K562 (cell line): ENCODE measurements at regions not wholly inside any gene's neighbourhood (a gene's known extent, or its start where the extent isn't known, plus 50 kb on each side); places are given as distances from the start of the nearest gene placed in this dataset.

Experiments
- ATAC-seq: fragments of 200-7000 bp; cut with Tn5 transposase; 3 replicates; pipeline ENCODE4 v1.9.1; 2020; ENCODE audit warnings: moderate library complexity
- BruUV-seq: library from RNA; stranded (reverse); fragments of 400-500 nt; replicated peaks from 2 replicates; lab custom pipeline; 2021; lab: Mats Ljungman, UMichigan
- CTCF ChIA-PET: fragments of 300-600 bp; formaldehyde crosslinking; extraction: SDS; loops from one replicate; lab custom pipeline; 2021; ENCODE audit warnings: low intra/inter-chr PET ratio; lab: Yijun Ruan, JAX
- POLR2A ChIA-PET: fragments of 300-600, 350-650 bp; sonication (Branson Sonifier 250); formaldehyde crosslinking; extraction: SDS; loops from one replicate; lab custom pipeline; 2021; ENCODE audit warnings: antibody characterized with exemption, inconsistent platforms; lab: Yijun Ruan, JAX
- DNase-seq, 4 experiments: peaks; one replicate each; pipeline versions ENCODE4 v3.0.0 to v3.0.0-alpha.2; 2011 to 2018; ENCODE audit warnings: low spot score in 3 of 4, mixed read lengths in 3 of 4; ENCODE audit errors: extremely low read depth in 1 of 4
- FAIRE-seq: peaks from 2 replicates; lab custom pipeline; 2011; peaks lifted over from hg19 to GRCh38; lab: Jason Lieb, UNC
- H2AFZ ChIP-seq: 2 replicates; pipeline ENCODE4 v1.6.0; 2011; ENCODE audit warnings: low read depth, low read length, control low read depth, inconsistent platforms
- H3K27ac ChIP-seq: fragments of 200-600 bp; 3 replicates; pipeline ENCODE4 v1.8.0; 2011; ENCODE audit warnings: low read depth, mild to moderate bottlenecking, control low read depth, inconsistent platforms, low read length, moderate library complexity, mixed read lengths; ENCODE audit errors: extremely low read depth
- H3K27me3 ChIP-seq, 2 experiments: fragments of 300-600 bp in 1 of 2; 2 replicates in 1 of 2; 3 replicates in 1 of 2; pipeline versions ENCODE4 v1.6.0 to v1.8.0; 2011; ENCODE audit warnings: inconsistent platforms in 2 of 2, low read length in 2 of 2, mild to moderate bottlenecking in 1 of 2, mixed read lengths in 1 of 2, moderate library complexity in 1 of 2; ENCODE audit not compliant: control insufficient read depth in 2 of 2, insufficient read depth in 2 of 2
- H3K36me3 ChIP-seq: fragments of 300-600 bp; 3 replicates; pipeline ENCODE4 v1.8.0; 2011; ENCODE audit warnings: mild to moderate bottlenecking, low read length, inconsistent platforms; ENCODE audit not compliant: control insufficient read depth, insufficient read depth
- H3K4me1 ChIP-seq, 2 experiments: fragments of 200-600 bp in 1 of 2; replicated peaks in 1 of 2; 2 replicates in 1 of 2; 3 replicates in 1 of 2; pipeline versions ENCODE4 v1.5.1 to v1.8.0; 2011; ENCODE audit warnings: inconsistent platforms in 2 of 2, low read length in 2 of 2, mild to moderate bottlenecking in 1 of 2, mixed read lengths in 1 of 2, moderate library complexity in 1 of 2; ENCODE audit not compliant: control insufficient read depth in 2 of 2, insufficient read depth in 2 of 2
- H3K4me2 ChIP-seq: 2 replicates; pipeline ENCODE4 v1.6.1; 2011; ENCODE audit warnings: low read length, control low read depth, inconsistent platforms, mixed read lengths; ENCODE audit not compliant: insufficient read depth
- H3K4me3 ChIP-seq: fragments of 200-600 bp; sonication (generic), shearing (Covaris generic); 2 replicates; pipeline ENCODE4 v1.5.1; 2016; ENCODE audit warnings: control low read depth, inconsistent platforms
- H3K79me2 ChIP-seq: fragments of 200-600 bp; 3 replicates; pipeline ENCODE4 v1.8.0; 2011; ENCODE audit warnings: low read length, inconsistent platforms; ENCODE audit not compliant: control insufficient read depth, insufficient read depth
- H3K9ac ChIP-seq, 2 experiments: 2 replicates each; pipeline versions ENCODE4 v1.6.0 to v1.6.1; 2011; ENCODE audit warnings: low read depth in 2 of 2, low read length in 2 of 2, control low read depth in 1 of 2, inconsistent platforms in 1 of 2, mild to moderate bottlenecking in 1 of 2, mixed read lengths in 1 of 2; ENCODE audit not compliant: insufficient read depth in 1 of 2
- H3K9me1 ChIP-seq: one replicate; pipeline ENCODE4 v1.6.0; 2011; ENCODE audit warnings: inconsistent platforms, mild to moderate bottlenecking, low read length, moderate library complexity; ENCODE audit not compliant: control insufficient read depth, insufficient read depth
- H3K9me3 ChIP-seq: replicated peaks from 2 replicates; pipeline ENCODE4 v1.5.1; 2011; ENCODE audit warnings: low read depth, low read length, inconsistent platforms; ENCODE audit not compliant: control insufficient read depth, insufficient read depth
- H4K20me1 ChIP-seq: replicated peaks from 2 replicates; pipeline ENCODE4 v1.6.1; 2011; ENCODE audit warnings: low read length, inconsistent platforms, mixed read lengths; ENCODE audit not compliant: control insufficient read depth, insufficient read depth
- ATF6 ChIP-seq: sonication (generic); formaldehyde crosslinking; IDR thresholded peaks from 2 replicates; pipeline ENCODE4 v1.4.0; 2020; ENCODE audit warnings: mild to moderate bottlenecking, missing genetic modification reagents
- CAMTA2 ChIP-seq: fragments of 250-450 bp; sonication (Bioruptor Pico); conservative IDR thresholded peaks from 2 replicates; pipeline ENCODE4 v1.5.1; 2022
- CBFA2T3 ChIP-seq: fragments of 450-650 bp; IDR thresholded peaks from 2 replicates; pipeline ENCODE4 v1.6.1; 2017
- CHCHD3 ChIP-seq: fragments of 250-450 bp; sonication (Bioruptor Pico); IDR thresholded peaks from 2 replicates; pipeline ENCODE4 v2.1.2; 2022; ENCODE audit warnings: mild to moderate bottlenecking
- EGR1 ChIP-seq: fragments of 450-650 bp; conservative IDR thresholded peaks from 2 replicates; pipeline ENCODE4 v1.6.1; 2017; ENCODE audit warnings: mild to moderate bottlenecking
- FIP1L1 ChIP-seq: fragments of 200-400 bp; formaldehyde crosslinking; IDR thresholded peaks from 2 replicates; pipeline ENCODE4 v1.6.1; 2018; ENCODE audit warnings: mild to moderate bottlenecking, low read depth, low read length; ENCODE audit not compliant: poor library complexity, severe bottlenecking
- HNRNPK ChIP-seq: fragments of 200-400 bp; formaldehyde crosslinking; IDR thresholded peaks from one replicate; pipeline ENCODE4 v1.6.1; 2018; ENCODE audit warnings: mild to moderate bottlenecking, low read depth, low read length; ENCODE audit not compliant: poor library complexity, severe bottlenecking
- HNRNPLL ChIP-seq: fragments of 200-400 bp; formaldehyde crosslinking; IDR thresholded peaks from 2 replicates; pipeline ENCODE4 v1.6.1; 2017; ENCODE audit warnings: low read length, low read depth, mild to moderate bottlenecking; ENCODE audit not compliant: poor library complexity, severe bottlenecking
- ILK ChIP-seq: fragments of 450-650 bp; IDR thresholded peaks from 2 replicates; pipeline ENCODE4 v1.6.1; 2016; ENCODE audit warnings: missing genetic modification characterization, low read depth, mild to moderate bottlenecking, missing compliant biosample characterization, moderate library complexity, borderline replicate concordance
- NCOA1 ChIP-seq: fragments of 450-650 bp; IDR thresholded peaks from 2 replicates; pipeline ENCODE4 v1.6.1; 2016; ENCODE audit warnings: low read depth
- SAFB ChIP-seq: fragments of 200-400 bp; formaldehyde crosslinking; IDR thresholded peaks from 2 replicates; pipeline ENCODE4 v1.6.1; 2017; ENCODE audit warnings: low read depth, low read length, borderline replicate concordance
- STAT5A ChIP-seq: IDR thresholded peaks from 2 replicates; pipeline ENCODE4 v1.6.1; 2012; ENCODE audit warnings: low read length, inconsistent platforms, borderline replicate concordance
- TCFL5 ChIP-seq: fragments of 250-450 bp; sonication (Bioruptor Pico); conservative IDR thresholded peaks from 2 replicates; pipeline ENCODE4 v1.6.1; 2021; ENCODE audit warnings: mild to moderate bottlenecking, moderate library complexity, matching md5 sums
- THRA ChIP-seq: fragments of 450-650 bp; IDR thresholded peaks from 2 replicates; pipeline ENCODE4 v1.6.1; 2017; ENCODE audit warnings: mild to moderate bottlenecking, moderate library complexity
- TRIM25 ChIP-seq: fragments of 450-650 bp; IDR thresholded peaks from 2 replicates; pipeline ENCODE4 v1.7.0; 2016; ENCODE audit warnings: borderline replicate concordance
- ZFX ChIP-seq: sonication (generic); formaldehyde crosslinking; IDR thresholded peaks from 2 replicates; pipeline ENCODE4 v1.8.0; 2022; ENCODE audit warnings: mild to moderate bottlenecking, missing genetic modification reagents, moderate library complexity
- ZNF589 ChIP-seq: fragments of 200-800 bp; sonication (Bioruptor generic); IDR thresholded peaks from 2 replicates; pipeline ENCODE4 v1.6.1; 2016; ENCODE audit warnings: low read depth, missing genetic modification characterization, missing compliant biosample characterization
- WGBS: fragments of 100-300 bp; shearing (Covaris generic); methylation state at CpG from one replicate; pipeline ENCODE4 v1.1.6; 2016; ENCODE audit warnings: low coverage, mixed read lengths; ENCODE audit not compliant: insufficient coverage; ENCODE audit errors: missing lambda C conversion rate; 5-methylcytosine and 5-hydroxymethylcytosine counted together
- in situ Hi-C: fragments of 300-500 bp; cut with MboI; formaldehyde crosslinking; loops from 4 replicates; pipeline ENCODE4 v1.15.0; 2018; ENCODE audit warnings: inconsistent platforms, mixed read lengths
- intact Hi-C: fragments of 100-400 bp; cut with micrococcal nuclease; formaldehyde crosslinking; loops from 2 replicates; pipeline ENCODE4 v1.14.2; 2022

- CTCF ChIA-PET: no interaction called here
Measured at GRCh38 chr2:146417942-146418341, 1426.9 kb upstream of the ACVR2A start.

More at GRCh38 chr2:146417942-146418341, 1426.9 kb upstream of the ACVR2A start:
- no peak overlapping the region for H2AFZ ChIP-seq
- H3K4me3 ChIP-seq: no peak overlapping the region
- no peaks in the 10 kb centered on the region for H3K79me2 ChIP-seq
- no peak overlapping the region for H3K27ac ChIP-seq
- H3K4me1 ChIP-seq: no peaks in the 10 kb centered on the region
- no peaks in the 10 kb centered on the region for H3K9me1 ChIP-seq
- no peak overlapping the region for H3K4me2 ChIP-seq
- TF ChIP-seq ILK (tag) (no peak), CBFA2T3 (no peak), FIP1L1 (no peak), STAT5A (no peak), EGR1 (no peak), NCOA1 (no peak), TCFL5 (CRISPR knock-in tag) (no peak), TRIM25 (no peak), ZNF589 (CRISPR knock-in tag) (no peak), CAMTA2 (CRISPR knock-in tag) (no peak), HNRNPLL (no peak), ZFX (CRISPR knock-in tag) (no peak), THRA (no peak), CHCHD3 (CRISPR knock-in tag) (no peak), HNRNPK (no peak), ATF6 (CRISPR knock-in tag) (no peak), SAFB (no peak)
- 0% methylated on average over 2 of the region's 2 CpGs for WGBS
- intact Hi-C loops (no loop called here), in situ Hi-C loops (no loop called here)
- no peaks in the 10 kb centered on the region for H4K20me1 ChIP-seq
- H3K27me3 ChIP-seq: no peaks in the 10 kb centered on the region
- POLR2A ChIA-PET: no interaction called here
- H3K36me3 ChIP-seq: no peaks in the 10 kb centered on the region
- FAIRE-seq (no peak), DNase-seq (no peak), ATAC-seq (no peak)
- H3K9ac ChIP-seq: no peak overlapping the region
- no TSS peak for BruUV-seq
- H3K9me3 ChIP-seq: no peaks in the 10 kb centered on the region
